ENCODE measurements at regions not wholly inside any gene's neighbourhood (a gene's known extent, or its start where the extent isn't known, plus 50 kb on each side); places are given as distances from the start of the nearest gene placed in this dataset.
"Not testable (repeated sequence)": the region's sequence is repeated elsewhere in the genome, so short reads cannot be mapped to it uniquely, and the experiment has no call there.

GRCh38 chr5:100017520-100018262 is 517.5 kb upstream of the FAM174A start:
- H3K27ac ChIP-seq: no peak overlapping the region
- TF ChIP-seq CTCF (IDR thresholded peaks at IDR 0.05): no peak
- no peak for DNase-seq (ENCODE audit: low spot score)
- no peak overlapping the region for H3K4me3 ChIP-seq

- DNase-seq (ENCODE audit: low spot score); H3K4me3 ChIP-seq; H3K27ac ChIP-seq: not testable (repeated sequence)
These were observed 521.9 kb upstream of the FAM174A start for GRCh38 chr5:100013305-100013704.

- DNase-seq (ENCODE audit: low spot score): not testable (repeated sequence)
These were observed 524.0 kb upstream of the FAM174A start for GRCh38 chr5:100011160-100011559.

GRCh38 chr5:100004969-100005368 is 530.2 kb upstream of the FAM174A start:
- TF ChIP-seq CTCF (IDR thresholded peaks at IDR 0.05): no peak
- Histone ChIP-seq H3K27ac (no peak overlapping the region), H3K4me3 (no peak overlapping the region)
- DNase-seq (ENCODE audit: low spot score): no peak

More at GRCh38 chr5:100011160-100011559, 524.0 kb upstream of the FAM174A start:
- not testable (repeated sequence) for H3K27ac ChIP-seq, H3K4me3 ChIP-seq

GRCh38 chr5:99998319-99998718 is 536.9 kb upstream of the FAM174A start:
- H3K27ac ChIP-seq: no peak overlapping the region
- no peak for TF ChIP-seq CTCF (IDR thresholded peaks at IDR 0.05)
- H3K4me3 ChIP-seq: no peak overlapping the region
- DNase-seq (ENCODE audit: low spot score): no peak

GRCh38 chr5:99995407-99995806 is 539.8 kb upstream of the FAM174A start:
- H3K27ac ChIP-seq: no peak overlapping the region
- no peak overlapping the region for H3K4me3 ChIP-seq
- TF ChIP-seq CTCF (IDR thresholded peaks at IDR 0.05): no peak
- no peak for DNase-seq (ENCODE audit: low spot score)

GRCh38 chr5:99973779-99974178 is 561.4 kb upstream of the FAM174A start:
- H3K27ac ChIP-seq: no peak overlapping the region

More at GRCh38 chr5:99973779-99974178, 561.4 kb upstream of the FAM174A start:
- H3K4me3 ChIP-seq: no peak overlapping the region
- no peak for DNase-seq (ENCODE audit: low spot score)
- TF ChIP-seq CTCF (IDR thresholded peaks at IDR 0.05): no peak
